ENCODE measurements at regions not wholly inside any gene's neighbourhood (a gene's known extent, or its start where the extent isn't known, plus 50 kb on each side); places are given as distances from the start of the nearest gene placed in this dataset.

DNA sequence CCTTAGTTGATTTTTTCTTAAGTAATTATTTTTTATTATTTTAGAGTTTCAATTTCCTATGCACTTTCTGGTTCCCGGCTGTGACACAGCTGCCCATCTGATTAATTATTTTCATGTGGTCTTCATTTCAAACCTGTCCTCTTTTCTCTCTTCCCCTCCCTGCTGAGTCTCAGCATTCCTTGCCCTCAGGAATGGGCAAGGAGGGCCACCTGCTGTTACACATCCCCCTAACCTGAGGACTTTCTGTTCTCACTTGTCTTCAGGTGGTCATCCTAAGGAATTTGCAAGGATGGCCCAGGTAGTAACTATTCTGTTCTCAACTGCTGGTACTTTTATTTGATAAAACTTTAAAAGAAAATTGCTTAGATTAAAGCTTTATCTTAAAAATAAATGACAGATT, 545.0 kb downstream of the OTOL1 start:
- TF ChIP-seq, protein P1, sequence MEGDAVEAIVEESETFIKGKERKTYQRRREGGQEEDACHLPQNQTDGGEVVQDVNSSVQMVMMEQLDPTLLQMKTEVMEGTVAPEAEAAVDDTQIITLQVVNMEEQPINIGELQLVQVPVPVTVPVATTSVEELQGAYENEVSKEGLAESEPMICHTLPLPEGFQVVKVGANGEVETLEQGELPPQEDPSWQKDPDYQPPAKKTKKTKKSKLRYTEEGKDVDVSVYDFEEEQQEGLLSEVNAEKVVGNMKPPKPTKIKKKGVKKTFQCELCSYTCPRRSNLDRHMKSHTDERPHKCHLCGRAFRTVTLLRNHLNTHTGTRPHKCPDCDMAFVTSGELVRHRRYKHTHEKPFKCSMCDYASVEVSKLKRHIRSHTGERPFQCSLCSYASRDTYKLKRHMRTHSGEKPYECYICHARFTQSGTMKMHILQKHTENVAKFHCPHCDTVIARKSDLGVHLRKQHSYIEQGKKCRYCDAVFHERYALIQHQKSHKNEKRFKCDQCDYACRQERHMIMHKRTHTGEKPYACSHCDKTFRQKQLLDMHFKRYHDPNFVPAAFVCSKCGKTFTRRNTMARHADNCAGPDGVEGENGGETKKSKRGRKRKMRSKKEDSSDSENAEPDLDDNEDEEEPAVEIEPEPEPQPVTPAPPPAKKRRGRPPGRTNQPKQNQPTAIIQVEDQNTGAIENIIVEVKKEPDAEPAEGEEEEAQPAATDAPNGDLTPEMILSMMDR (IDR thresholded peaks at IDR 0.05) = no peak
- no peak for TF ChIP-seq POLR2A (IDR thresholded peaks at IDR 0.05)

Measured in body of pancreas (tissue), 4 donors.